ENCODE measurements at regions not wholly inside any gene's neighbourhood (a gene's known extent, or its start where the extent isn't known, plus 50 kb on each side); places are given as distances from the start of the nearest gene placed in this dataset.

GRCh38 chr4:143055997-143056396, 128.7 kb upstream of the USP38 start:
- Histone ChIP-seq H3K14ac (ENCODE audit: insufficient read depth, low read length) (no peak overlapping the region), H3K79me2 (ENCODE audit: insufficient read depth, low read length) (no peaks in the 10 kb centered on the region), H3T11ph (ENCODE audit: low read length) (no peak overlapping the region), H2BK20ac (ENCODE audit: low read depth, low read length, poor library complexity, severe bottlenecking) (no peak overlapping the region), H3K4me1 (ENCODE audit: insufficient read depth, low read length) (no peaks in the 10 kb centered on the region), H2BK5ac (ENCODE audit: insufficient read length, low read length) (no peak overlapping the region), H3K27ac (ENCODE audit: insufficient read length, low read depth, low read length) (no peak overlapping the region), H2BK120ac (ENCODE audit: low read depth, low read length, poor library complexity, severe bottlenecking) (no peak overlapping the region), H4K20me1 (ENCODE audit: control insufficient read depth, insufficient read depth, insufficient read length) (no peaks in the 10 kb centered on the region), H3K4ac (ENCODE audit: low read depth, low read length) (no peak overlapping the region), H3K23ac (ENCODE audit: insufficient read length, low read depth, low read length) (no peak overlapping the region), H3K9me3 (ENCODE audit: control insufficient read depth, low read depth, low read length) (no peaks in the 10 kb centered on the region), H3K18ac (ENCODE audit: insufficient read length, low read depth, low read length) (no peak overlapping the region), H4K8ac (replicated peaks; ENCODE audit: insufficient read length, low read depth, low read length) (no peak overlapping the region), H2AK5ac (ENCODE audit: insufficient read length, low read length) (no peak overlapping the region), H4K5ac (ENCODE audit: insufficient read length, low read depth, low read length) (no peak overlapping the region), H3K4me2 (ENCODE audit: insufficient read depth, insufficient read length, low read length) (no peak overlapping the region), H3K56ac (ENCODE audit: insufficient read length, low read depth, low read length) (no peak overlapping the region), H2BK15ac (ENCODE audit: low read depth, low read length) (no peak overlapping the region), H3K9ac (ENCODE audit: extremely low read depth, insufficient read length, low read length) (no peak overlapping the region), H3K27me3 (ENCODE audit: insufficient read depth, low read length) (no peaks in the 10 kb centered on the region), H2BK12ac (ENCODE audit: insufficient read length, low read depth, low read length) (no peak overlapping the region), H3K79me1 (ENCODE audit: insufficient read depth, low read depth, low read length, poor library complexity, severe bottlenecking) (no peaks in the 10 kb centered on the region), H3K23me2 (ENCODE audit: insufficient read length, low read depth, low read length, poor library complexity, severe bottlenecking) (no peaks in the 10 kb centered on the region), H2AFZ (ENCODE audit: low read length) (no peak overlapping the region), H4K91ac (ENCODE audit: insufficient read length, low read depth, low read length) (no peak overlapping the region)
- TF ChIP-seq, protein P1, sequence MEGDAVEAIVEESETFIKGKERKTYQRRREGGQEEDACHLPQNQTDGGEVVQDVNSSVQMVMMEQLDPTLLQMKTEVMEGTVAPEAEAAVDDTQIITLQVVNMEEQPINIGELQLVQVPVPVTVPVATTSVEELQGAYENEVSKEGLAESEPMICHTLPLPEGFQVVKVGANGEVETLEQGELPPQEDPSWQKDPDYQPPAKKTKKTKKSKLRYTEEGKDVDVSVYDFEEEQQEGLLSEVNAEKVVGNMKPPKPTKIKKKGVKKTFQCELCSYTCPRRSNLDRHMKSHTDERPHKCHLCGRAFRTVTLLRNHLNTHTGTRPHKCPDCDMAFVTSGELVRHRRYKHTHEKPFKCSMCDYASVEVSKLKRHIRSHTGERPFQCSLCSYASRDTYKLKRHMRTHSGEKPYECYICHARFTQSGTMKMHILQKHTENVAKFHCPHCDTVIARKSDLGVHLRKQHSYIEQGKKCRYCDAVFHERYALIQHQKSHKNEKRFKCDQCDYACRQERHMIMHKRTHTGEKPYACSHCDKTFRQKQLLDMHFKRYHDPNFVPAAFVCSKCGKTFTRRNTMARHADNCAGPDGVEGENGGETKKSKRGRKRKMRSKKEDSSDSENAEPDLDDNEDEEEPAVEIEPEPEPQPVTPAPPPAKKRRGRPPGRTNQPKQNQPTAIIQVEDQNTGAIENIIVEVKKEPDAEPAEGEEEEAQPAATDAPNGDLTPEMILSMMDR (conservative IDR thresholded peaks at IDR 0.05): no peak
- no peaks in the 10 kb centered on the region for H3K36me3 Mint-ChIP-seq (ENCODE audit: insufficient read depth in 1 of 3, low read depth in 3 of 3)
- no peaks in the 10 kb centered on the region for H3K4me1 Mint-ChIP-seq
- whole genome bisulfite sequencing (ENCODE audit: extremely low coverage, insufficient read length, low lambda C conversion rate): no CpG with 5 or more reads among the region's 4 CpGs
- DNase-seq: no peak
- H3K9me3 Mint-ChIP-seq: no peaks in the 10 kb centered on the region; a peak in 2 of 5 replicates
- H3K4me3 Mint-ChIP-seq: no peak overlapping the region
- no peak overlapping the region for H3K27ac Mint-ChIP-seq
- no peaks in the 10 kb centered on the region for H3K27me3 Mint-ChIP-seq (ENCODE audit: low read depth)

Measured in H9 (cell line).